ENCODE measurements at regions not wholly inside any gene's neighbourhood (a gene's known extent, or its start where the extent isn't known, plus 50 kb on each side); places are given as distances from the start of the nearest gene placed in this dataset.

DNA sequence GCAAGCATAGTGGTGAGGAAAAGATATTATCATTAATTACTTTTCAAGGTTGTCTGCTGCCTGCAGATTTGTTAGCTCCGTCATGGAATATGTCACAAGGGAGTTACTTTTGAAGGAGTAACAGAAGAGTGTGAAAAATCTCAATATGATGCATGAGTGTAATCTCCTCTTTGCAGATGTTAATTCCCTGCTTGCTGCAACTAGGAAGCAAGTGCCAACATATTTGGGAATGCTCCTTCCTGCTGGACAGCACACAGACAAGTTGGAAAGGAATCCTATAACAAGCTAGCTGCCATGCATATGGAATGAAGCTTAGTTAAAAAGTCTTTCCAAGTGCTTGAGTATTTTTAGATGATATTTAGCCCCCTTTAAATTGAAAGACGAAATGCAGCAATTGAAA, 2023.6 kb upstream of the CDH6 start:
- TF ChIP-seq CTCF (conservative IDR thresholded peaks at IDR 0.05 in 1 of 2, IDR thresholded peaks at IDR 0.05 in 1 of 2; ENCODE audit: low read depth in 1 of 2, low read length in 2 of 2) (no peak), EZH2 (IDR thresholded peaks at IDR 0.05; ENCODE audit: low read length, missing control alignments) (no peak)

Measured in fibroblast of lung (primary cell).